ENCODE measurements at regions not wholly inside any gene's neighbourhood (a gene's known extent, or its start where the extent isn't known, plus 50 kb on each side); places are given as distances from the start of the nearest gene placed in this dataset.

GRCh38 chr20:11551479-11551878 lies 366.2 kb upstream of the BTBD3 start:
- no peak for DNase-seq
- no peak for TF ChIP-seq CTCF (IDR thresholded peaks at IDR 0.05)
- H3K9me3 ChIP-seq (ENCODE audit: control insufficient read depth in 1 of 2, insufficient read depth in 1 of 2, low read length in 2 of 2) = no peaks in the 10 kb centered on the region
- Mint-ChIP-seq H3K4me1 (ENCODE audit: low read depth) (no peaks in the 10 kb centered on the region), H3K9me3 (no peaks in the 10 kb centered on the region), H3K27me3 (no peaks in the 10 kb centered on the region), H3K4me3 (no peak overlapping the region), H3K36me3 (ENCODE audit: low read depth) (no peaks in the 10 kb centered on the region), H3K27ac (no peak overlapping the region)
- no peaks in the 10 kb centered on the region for H3K4me1 ChIP-seq (ENCODE audit: insufficient read depth, low read length)
- no peaks in the 10 kb centered on the region for H3K27me3 ChIP-seq (ENCODE audit: control insufficient read depth in 1 of 2, insufficient read depth in 2 of 2, low read length in 2 of 2)
- no peak for ATAC-seq (ENCODE audit: poor library complexity)
- H3K27ac ChIP-seq (ENCODE audit: low read depth in 1 of 2, low read length in 2 of 2) = no peak overlapping the region
- intact Hi-C loops (cut with DNase I, micrococcal nuclease) = no loop called here
- ChIA-PET CTCF (no interaction called here), POLR2A (no interaction called here)
- no peak overlapping the region for H3K4me3 ChIP-seq (ENCODE audit: low read length)
- no peaks in the 10 kb centered on the region for H3K36me3 ChIP-seq (ENCODE audit: insufficient read depth, low read length)

GRCh38 chr20:11553603-11554002 lies 364.1 kb upstream of the BTBD3 start:
- no peak for TF ChIP-seq CTCF (IDR thresholded peaks at IDR 0.05)
- no peaks in the 10 kb centered on the region for H3K27me3 Mint-ChIP-seq
- Histone ChIP-seq H3K4me1 (ENCODE audit: insufficient read depth, low read length) (no peaks in the 10 kb centered on the region), H3K9me3 (ENCODE audit: control insufficient read depth in 1 of 2, insufficient read depth in 1 of 2, low read length in 2 of 2) (peaks cover 0 to 4% of the 10 kb centered on the region in 2 experiments), H3K36me3 (ENCODE audit: insufficient read depth, low read length) (no peaks in the 10 kb centered on the region), H3K4me3 (ENCODE audit: low read length) (no peak overlapping the region), H3K27ac (ENCODE audit: low read depth in 1 of 2, low read length in 2 of 2) (no peak overlapping the region), H3K27me3 (ENCODE audit: control insufficient read depth in 1 of 2, insufficient read depth in 2 of 2, low read length in 2 of 2) (no peaks in the 10 kb centered on the region)
- ATAC-seq (ENCODE audit: poor library complexity) (no peak), DNase-seq (no peak)
- H3K4me3 Mint-ChIP-seq = no peak overlapping the region
- H3K27ac Mint-ChIP-seq = no peak overlapping the region
- H3K36me3 Mint-ChIP-seq (ENCODE audit: low read depth) = no peaks in the 10 kb centered on the region
- H3K9me3 Mint-ChIP-seq = no peaks in the 10 kb centered on the region
- H3K4me1 Mint-ChIP-seq (ENCODE audit: low read depth) = no peaks in the 10 kb centered on the region
- POLR2A ChIA-PET = no interaction called here
- intact Hi-C loops (cut with DNase I, micrococcal nuclease) = no loop called here
- CTCF ChIA-PET = no interaction called here

- Histone ChIP-seq H3K4me1 (ENCODE audit: insufficient read depth, low read length) (no peaks in the 10 kb centered on the region), H3K27ac (ENCODE audit: low read depth in 1 of 2, low read length in 2 of 2) (no peak overlapping the region), H3K4me3 (ENCODE audit: low read length) (no peak overlapping the region), H3K9me3 (ENCODE audit: control insufficient read depth in 1 of 2, insufficient read depth in 1 of 2, low read length in 2 of 2) (peaks cover 0 to 4% of the 10 kb centered on the region in 2 experiments), H3K36me3 (ENCODE audit: insufficient read depth, low read length) (no peaks in the 10 kb centered on the region), H3K27me3 (ENCODE audit: control insufficient read depth in 1 of 2, insufficient read depth in 2 of 2, low read length in 2 of 2) (no peaks in the 10 kb centered on the region)
- CTCF ChIA-PET = no interaction called here
- POLR2A ChIA-PET = no interaction called here
- no peaks in the 10 kb centered on the region for H3K36me3 Mint-ChIP-seq (ENCODE audit: low read depth)
- no peak overlapping the region for H3K27ac Mint-ChIP-seq
- H3K4me1 Mint-ChIP-seq (ENCODE audit: low read depth) = no peaks in the 10 kb centered on the region
- DNase-seq = no peak
- intact Hi-C loops (cut with DNase I, micrococcal nuclease) = no loop called here
- no peak overlapping the region for H3K4me3 Mint-ChIP-seq
- no peak for TF ChIP-seq CTCF (IDR thresholded peaks at IDR 0.05)
- ATAC-seq (ENCODE audit: poor library complexity) = no peak
- H3K27me3 Mint-ChIP-seq = no peaks in the 10 kb centered on the region
- no peaks in the 10 kb centered on the region for H3K9me3 Mint-ChIP-seq
Measured at GRCh38 chr20:11555510-11555909, 362.2 kb upstream of the BTBD3 start.

All from CD4-positive, alpha-beta T cell (primary cell).